GM10266 (cell line): ENCODE measurements at regions not wholly inside any gene's neighbourhood (a gene's known extent, or its start where the extent isn't known, plus 50 kb on each side); places are given as distances from the start of the nearest gene placed in this dataset.

Source experiments
- DNase-seq: peaks from one replicate; pipeline ENCODE4 v3.0.0; 2012; ENCODE audit errors: extremely low spot score
- CTCF ChIP-seq: IDR thresholded peaks from 2 replicates; pipeline ENCODE4 v1.5.1; 2012; ENCODE audit warnings: mild to moderate bottlenecking, low read depth; ENCODE audit not compliant: control insufficient read depth, insufficient read depth; ENCODE audit errors: missing control alignments

GRCh38 chr4:24408640-24409039, 175.7 kb downstream of the DHX15 start:
- no peak for DNase-seq
- TF ChIP-seq CTCF, result no peak

- no peak for TF ChIP-seq CTCF
- no peak for DNase-seq
Measured at GRCh38 chr4:24405926-24406325, 178.4 kb downstream of the DHX15 start.

- TF ChIP-seq CTCF, result no peak
- DNase-seq, result no peak
Measured at GRCh38 chr4:24405341-24405740, 179.0 kb downstream of the DHX15 start.

- DNase-seq, result no peak
- no peak for TF ChIP-seq CTCF
Measured at GRCh38 chr4:24404281-24404680, 180.1 kb downstream of the DHX15 start.

GRCh38 chr4:24403265-24403664, 181.1 kb downstream of the DHX15 start:
- no peak for DNase-seq
- no peak for TF ChIP-seq CTCF

GRCh38 chr4:24400537-24400936, 183.8 kb downstream of the DHX15 start:
- DNase-seq, result no peak
- TF ChIP-seq CTCF, result no peak

- no peak for DNase-seq
- TF ChIP-seq CTCF, result no peak
Measured at GRCh38 chr4:24396988-24397387, 187.4 kb downstream of the DHX15 start.
